ENCODE measurements at regions not wholly inside any gene's neighbourhood (a gene's known extent, or its start where the extent isn't known, plus 50 kb on each side); places are given as distances from the start of the nearest gene placed in this dataset.

GRCh38 chr6:119915971-119916370 is 566.4 kb upstream of the MAN1A1 start:
- Histone ChIP-seq H3K23me2 (ENCODE audit: low read depth, low read length) (no peaks in the 10 kb centered on the region), H4K91ac (replicated peaks; ENCODE audit: insufficient read length, low read length) (no peak overlapping the region), H3K79me2 (ENCODE audit: control insufficient read depth in 1 of 2, insufficient read depth in 2 of 2, low read length in 2 of 2) (no peaks in the 10 kb centered on the region), H3K18ac (ENCODE audit: extremely low read depth, low read length) (no peak overlapping the region), H2BK120ac (replicated peaks; ENCODE audit: low read depth, low read length) (no peak overlapping the region), H4K20me1 (replicated peaks in 1 of 2; ENCODE audit: control insufficient read depth in 1 of 2, insufficient read depth in 2 of 2, low read length in 2 of 2) (no peaks in the 10 kb centered on the region), H3K9me3 (ENCODE audit: insufficient read depth in 2 of 2, low read depth in 1 of 2, low read length in 1 of 2) (no peaks in the 10 kb centered on the region), H3K14ac (ENCODE audit: insufficient read length) (no peak overlapping the region), H2BK5ac (ENCODE audit: low read depth, low read length) (no peak overlapping the region), H3K27ac (ENCODE audit: low read depth, low read length) (no peak overlapping the region), H2AFZ (ENCODE audit: low read length) (no peak overlapping the region), H3K36me3 (ENCODE audit: control insufficient read depth in 2 of 4, insufficient read depth in 4 of 4, low read length in 3 of 4) (no peaks in the 10 kb centered on the region), H3K23ac (ENCODE audit: insufficient read length) (no peak overlapping the region), H3K4me3 (ENCODE audit: extremely low read depth in 1 of 4, insufficient read depth in 2 of 4, low read depth in 3 of 4, low read length in 4 of 4) (no peak overlapping the region), H4K8ac (ENCODE audit: extremely low read depth, insufficient read depth, low read length) (no peak overlapping the region), H3K4me1 (replicated peaks in 1 of 4; ENCODE audit: control insufficient read depth in 3 of 4, insufficient read depth in 4 of 4, low read length in 3 of 4) (no peaks in the 10 kb centered on the region), H2BK15ac (ENCODE audit: low read length) (no peak overlapping the region), H3K4me2 (ENCODE audit: insufficient read depth in 1 of 2, low read depth in 2 of 2, low read length in 2 of 2) (no peak overlapping the region), H3K9ac (replicated peaks in 1 of 4; ENCODE audit: extremely low read depth in 1 of 4, low read depth in 3 of 4, low read length in 3 of 4) (no peak overlapping the region), H2AK5ac (ENCODE audit: low read depth, low read length) (no peak overlapping the region), H3K56ac (replicated peaks; ENCODE audit: insufficient read length, low read depth, low read length) (no peak overlapping the region), H3K27me3 (replicated peaks in 1 of 4; ENCODE audit: control insufficient read depth in 3 of 4, extremely low read depth in 1 of 4, insufficient read depth in 3 of 4, low read length in 3 of 4) (no peaks in the 10 kb centered on the region), H2BK12ac (ENCODE audit: low read depth, low read length) (no peak overlapping the region), H4K5ac (ENCODE audit: insufficient read length, low read depth, low read length) (no peak overlapping the region), H3K79me1 (ENCODE audit: low read depth, low read length) (no peaks in the 10 kb centered on the region), H2BK20ac (ENCODE audit: low read length) (no peak overlapping the region), H3K4ac (replicated peaks; ENCODE audit: insufficient read length, low read depth, low read length) (no peak overlapping the region)
- DNase-seq (ENCODE audit: low read depth in 1 of 2, low spot score in 2 of 2) (no peak), FAIRE-seq (no peak)
- ChIA-PET POLR2A (ENCODE audit: partially characterized antibody) (no interaction called here), CTCF (ENCODE audit: partially characterized antibody) (no interaction called here)
- WGBS, 2 experiments (ENCODE audit: extremely low coverage in 1 of 2, insufficient coverage in 1 of 2, insufficient read length in 1 of 2, insufficient replicate concordance in 2 of 2, low coverage in 1 of 2, low lambda C conversion rate in 2 of 2, missing lambda C conversion rate in 1 of 2), result 94% methylated on average over 2 of the region's 2 CpGs; no CpG with 5 or more reads in 1 of the 2 experiments
- TF ChIP-seq USF2 (IDR thresholded peaks at IDR 0.05; ENCODE audit: low read length) (no peak), SIN3A (conservative IDR thresholded peaks at IDR 0.05 in 1 of 2, IDR thresholded peaks at IDR 0.05 in 1 of 2; ENCODE audit: low read depth in 1 of 2, low read length in 2 of 2) (no peak), KDM5A (IDR thresholded peaks at IDR 0.05; ENCODE audit: low read length) (no peak), EP300 (IDR thresholded peaks at IDR 0.05; ENCODE audit: borderline replicate concordance in 1 of 2, low read depth in 2 of 2, low read length in 2 of 2) (no peak), NRF1 (IDR thresholded peaks at IDR 0.05; ENCODE audit: low read depth, low read length) (no peak), FOSL1 (IDR thresholded peaks at IDR 0.05; ENCODE audit: insufficient read depth, low read depth, low read length) (no peak), SP1 (IDR thresholded peaks at IDR 0.05; ENCODE audit: low read depth, low read length) (no peak), RNF2 (IDR thresholded peaks at IDR 0.05; ENCODE audit: borderline replicate concordance, low read depth, low read length, missing control alignments, poor library complexity, severe bottlenecking) (no peak), ZNF274 (IDR thresholded peaks at IDR 0.05; ENCODE audit: borderline replicate concordance, extremely low read depth, low read length) (no peak), TCF12 (IDR thresholded peaks at IDR 0.05; ENCODE audit: low read depth, low read length) (no peak), CTBP2 (IDR thresholded peaks at IDR 0.05; ENCODE audit: borderline replicate concordance, insufficient read depth, insufficient read length, low read length) (no peak), RAD21 (IDR thresholded peaks at IDR 0.05 in 1 of 2, conservative IDR thresholded peaks at IDR 0.05 in 1 of 2; ENCODE audit: low read depth in 2 of 2, low read length in 2 of 2) (no peak), SIX5 (IDR thresholded peaks at IDR 0.05; ENCODE audit: low read depth, low read length) (no peak)
